WTC11 (cell line): ENCODE measurements at regions not wholly inside any gene's neighbourhood (a gene's known extent, or its start where the extent isn't known, plus 50 kb on each side); places are given as distances from the start of the nearest gene placed in this dataset.

Source experiments
- CTCF ChIP-seq: fragments of 200-600 bp; IDR thresholded peaks from 2 replicates; pipeline ENCODE4 v1.8.0; 2022; ENCODE audit warnings: antibody characterized with exemption
- TCF7 ChIP-seq: sonication (generic); formaldehyde crosslinking; IDR thresholded peaks from 2 replicates; pipeline ENCODE4 v1.8.0; 2022; ENCODE audit warnings: mild to moderate bottlenecking, low read depth, missing genetic modification reagents, moderate library complexity

GRCh38 chr7:136210664-136211063 lies 233.5 kb upstream of the MTPN start:
- TF ChIP-seq CTCF (no peak), TCF7 (CRISPR knock-in tag) (no peak)
